ENCODE measurements at regions not wholly inside any gene's neighbourhood (a gene's known extent, or its start where the extent isn't known, plus 50 kb on each side); places are given as distances from the start of the nearest gene placed in this dataset.
"Not testable (repeated sequence)": the region's sequence is repeated elsewhere in the genome, so short reads cannot be mapped to it uniquely, and the experiment has no call there.

DNA sequence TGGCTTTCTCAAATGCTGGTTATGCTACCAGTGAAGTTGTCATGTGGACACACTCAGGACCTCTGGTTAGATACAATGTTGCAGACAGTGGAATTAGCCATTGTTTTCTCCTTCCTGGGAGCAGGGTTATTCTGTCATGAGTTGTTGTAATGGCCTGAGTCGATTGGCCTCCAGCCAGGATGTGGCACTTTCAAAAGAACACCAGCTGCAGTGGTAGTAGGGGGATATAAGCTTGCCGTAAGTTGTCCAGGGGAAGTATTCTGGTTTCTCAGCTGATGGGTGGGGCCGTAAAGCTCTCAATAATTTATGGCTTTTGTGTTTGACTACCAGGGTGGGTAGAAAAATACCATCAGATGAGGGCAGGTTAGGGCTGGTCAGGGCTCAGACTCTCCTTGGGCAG lies 697.5 kb upstream of the GNPDA2 start:
- no peaks in the 10 kb centered on the region for H3K36me3 ChIP-seq (ENCODE audit: low read depth)
- intact Hi-C loops (cut with DNase I, micrococcal nuclease): no loop called here
- no peaks in the 10 kb centered on the region for H3K4me1 ChIP-seq (ENCODE audit: low read depth)
- H3K9me3 ChIP-seq: no peaks in the 10 kb centered on the region
- DNase-seq (no peak), ATAC-seq (no peak)
- TF ChIP-seq, protein P1, sequence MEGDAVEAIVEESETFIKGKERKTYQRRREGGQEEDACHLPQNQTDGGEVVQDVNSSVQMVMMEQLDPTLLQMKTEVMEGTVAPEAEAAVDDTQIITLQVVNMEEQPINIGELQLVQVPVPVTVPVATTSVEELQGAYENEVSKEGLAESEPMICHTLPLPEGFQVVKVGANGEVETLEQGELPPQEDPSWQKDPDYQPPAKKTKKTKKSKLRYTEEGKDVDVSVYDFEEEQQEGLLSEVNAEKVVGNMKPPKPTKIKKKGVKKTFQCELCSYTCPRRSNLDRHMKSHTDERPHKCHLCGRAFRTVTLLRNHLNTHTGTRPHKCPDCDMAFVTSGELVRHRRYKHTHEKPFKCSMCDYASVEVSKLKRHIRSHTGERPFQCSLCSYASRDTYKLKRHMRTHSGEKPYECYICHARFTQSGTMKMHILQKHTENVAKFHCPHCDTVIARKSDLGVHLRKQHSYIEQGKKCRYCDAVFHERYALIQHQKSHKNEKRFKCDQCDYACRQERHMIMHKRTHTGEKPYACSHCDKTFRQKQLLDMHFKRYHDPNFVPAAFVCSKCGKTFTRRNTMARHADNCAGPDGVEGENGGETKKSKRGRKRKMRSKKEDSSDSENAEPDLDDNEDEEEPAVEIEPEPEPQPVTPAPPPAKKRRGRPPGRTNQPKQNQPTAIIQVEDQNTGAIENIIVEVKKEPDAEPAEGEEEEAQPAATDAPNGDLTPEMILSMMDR (IDR thresholded peaks at IDR 0.05): no peak
- H3K4me3 ChIP-seq: no peak overlapping the region

- H3K4me1 ChIP-seq (ENCODE audit: low read depth); H3K4me3 ChIP-seq; intact Hi-C loops (cut with DNase I, micrococcal nuclease); ATAC-seq; H3K9me3 ChIP-seq; H3K36me3 ChIP-seq (ENCODE audit: low read depth): not testable (repeated sequence)
- DNase-seq: peak in 1 of 3 donors; percentile 41
These were observed 693.8 kb upstream of the GNPDA2 start for GRCh38 chr4:45420091-45420674.

DNA sequence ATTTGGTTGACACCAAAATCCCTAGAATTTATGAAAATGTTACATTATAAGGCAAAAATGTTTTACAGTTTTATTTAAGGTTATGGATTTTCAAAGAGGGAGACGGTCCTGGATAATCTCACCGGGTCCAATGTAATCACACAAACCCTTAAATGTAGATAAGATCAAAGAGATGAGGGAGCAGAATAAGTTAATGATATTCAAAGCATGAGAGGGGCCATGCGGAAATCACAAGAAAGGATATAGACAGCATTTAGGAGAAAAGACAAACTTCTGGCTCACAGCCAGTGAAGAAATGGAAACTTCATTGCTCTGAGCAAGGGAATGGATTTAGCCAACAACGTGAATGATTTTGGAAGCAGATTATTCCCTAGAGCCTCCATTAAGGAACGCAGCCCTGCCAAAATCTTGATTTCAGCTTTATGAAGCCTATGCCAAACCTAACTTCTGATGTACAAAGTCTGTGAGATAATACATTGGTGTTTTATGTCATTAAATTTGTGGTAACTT lies 684.4 kb upstream of the GNPDA2 start:
- H3K4me1 ChIP-seq (ENCODE audit: low read depth): no peaks in the 10 kb centered on the region
- no peak overlapping the region for H3K4me3 ChIP-seq
- no peaks in the 10 kb centered on the region for H3K36me3 ChIP-seq (ENCODE audit: low read depth)
- ATAC-seq (no peak), DNase-seq (no peak)
- H3K9me3 ChIP-seq: no peaks in the 10 kb centered on the region
- TF ChIP-seq, protein P1 (IDR thresholded peaks at IDR 0.05): no peak
- intact Hi-C loops (cut with DNase I, micrococcal nuclease): no loop called here

DNA sequence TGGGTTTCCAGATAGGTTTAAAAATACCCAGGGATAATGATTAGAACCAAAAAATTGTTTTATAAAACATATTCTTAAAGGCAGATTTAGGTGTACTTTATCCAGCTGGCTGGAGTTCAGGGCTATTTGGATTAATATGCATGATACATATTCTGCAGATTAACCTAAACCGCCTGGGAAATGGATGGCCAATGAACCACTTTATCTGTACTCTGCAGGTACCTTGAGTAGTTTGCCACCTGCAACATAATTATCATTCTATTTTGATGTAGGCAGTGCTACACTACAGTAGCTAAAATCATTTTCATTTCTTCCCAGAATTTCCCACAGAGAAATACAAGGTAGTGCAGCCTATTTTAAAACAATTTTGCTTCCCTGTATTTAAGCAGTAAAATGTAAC lies 683.2 kb upstream of the GNPDA2 start:
- Histone ChIP-seq H3K4me3 (no peak overlapping the region), H3K4me1 (ENCODE audit: low read depth) (no peaks in the 10 kb centered on the region), H3K9me3 (no peaks in the 10 kb centered on the region), H3K36me3 (ENCODE audit: low read depth) (no peaks in the 10 kb centered on the region)
- ATAC-seq (no peak), DNase-seq (no peak)
- TF ChIP-seq, protein P1 (IDR thresholded peaks at IDR 0.05): no peak
- intact Hi-C loops (cut with DNase I, micrococcal nuclease): no loop called here

DNA sequence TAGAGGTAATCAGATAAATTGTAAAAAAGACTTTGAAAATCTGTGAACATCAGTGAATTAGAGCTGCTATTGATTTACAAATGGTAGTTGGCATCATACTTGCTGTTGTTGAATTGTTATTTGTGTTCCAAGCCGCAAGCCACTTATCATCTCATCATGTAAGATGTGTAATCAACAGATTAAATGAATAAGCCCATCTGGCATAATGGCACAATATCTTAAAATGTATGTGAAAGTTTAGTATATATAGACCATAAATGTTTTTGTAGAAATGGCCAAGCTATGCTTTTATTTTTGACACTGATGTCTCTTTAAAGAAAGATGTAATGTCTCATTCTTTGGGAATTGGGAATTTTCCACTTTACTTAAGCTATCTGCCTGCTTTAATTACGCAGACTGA lies 682.6 kb upstream of the GNPDA2 start:
- intact Hi-C loops (cut with DNase I, micrococcal nuclease): no loop called here
- TF ChIP-seq, protein P1 (IDR thresholded peaks at IDR 0.05): no peak
- H3K9me3 ChIP-seq: no peaks in the 10 kb centered on the region
- H3K4me3 ChIP-seq: no peak overlapping the region
- DNase-seq (no peak), ATAC-seq (no peak)
- no peaks in the 10 kb centered on the region for H3K36me3 ChIP-seq (ENCODE audit: low read depth)
- H3K4me1 ChIP-seq (ENCODE audit: low read depth): no peaks in the 10 kb centered on the region

- Histone ChIP-seq H3K4me3 (no peak overlapping the region), H3K9me3 (peaks cover 9% of the 10 kb centered on the region), H3K4me1 (ENCODE audit: low read depth) (no peaks in the 10 kb centered on the region), H3K36me3 (ENCODE audit: low read depth) (no peaks in the 10 kb centered on the region)
- ATAC-seq (no peak), DNase-seq (no peak)
- TF ChIP-seq, protein P1 (IDR thresholded peaks at IDR 0.05): no peak
- intact Hi-C loops (cut with DNase I, micrococcal nuclease): no loop called here
These were observed 672.8 kb upstream of the GNPDA2 start for GRCh38 chr4:45399116-45399515.
